GM21737 (cell line): ENCODE measurements at regions not wholly inside any gene's neighbourhood (a gene's known extent, or its start where the extent isn't known, plus 50 kb on each side); places are given as distances from the start of the nearest gene placed in this dataset.

Source experiments
- ATAC-seq: cut with Tn5 transposase; IDR thresholded peaks from one replicate; pipeline ENCODE4 v1.9.1; 2021; ENCODE audit warnings: mild to moderate bottlenecking, moderate library complexity; ENCODE audit not compliant: unreplicated experiment

DNA sequence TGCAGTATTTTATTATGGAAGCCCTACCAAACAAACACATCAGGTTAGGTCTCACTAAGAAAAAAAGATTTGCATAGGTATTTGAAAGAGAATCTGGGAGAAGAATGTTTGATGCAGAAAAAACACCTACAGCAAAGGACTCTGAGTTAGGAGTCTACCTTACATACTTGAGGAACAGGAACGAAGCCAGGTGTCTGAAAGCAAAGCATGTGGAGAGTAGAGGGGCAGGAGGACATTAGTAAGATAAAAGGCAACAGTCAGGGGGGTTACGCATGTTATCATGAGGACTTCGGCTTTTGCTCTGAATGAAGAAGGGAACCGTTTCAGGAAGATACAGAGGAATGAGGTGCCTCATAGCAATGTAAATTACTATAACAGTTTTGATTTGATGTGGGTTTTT is 87.9 kb upstream of the PTER start:
- no peak for ATAC-seq

DNA sequence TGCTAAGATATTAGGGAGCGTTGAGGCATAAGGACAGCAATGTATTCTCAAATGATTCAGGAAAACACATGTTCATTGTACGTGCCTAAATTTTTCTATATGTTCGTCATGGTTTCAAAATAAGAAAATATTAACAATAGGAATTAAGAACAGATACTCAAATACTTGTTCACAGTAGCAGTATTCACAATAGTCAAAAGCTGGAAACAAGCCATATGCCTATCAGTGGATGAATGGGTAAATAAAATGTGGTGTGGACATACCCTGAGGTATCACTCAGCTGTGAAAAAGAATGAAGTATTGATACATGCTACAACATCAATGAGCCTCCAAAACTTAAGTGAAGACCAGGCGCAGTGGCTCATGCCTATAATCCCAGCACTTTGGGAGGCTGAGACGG is 84.7 kb upstream of the PTER start:
- ATAC-seq, result no peak

DNA sequence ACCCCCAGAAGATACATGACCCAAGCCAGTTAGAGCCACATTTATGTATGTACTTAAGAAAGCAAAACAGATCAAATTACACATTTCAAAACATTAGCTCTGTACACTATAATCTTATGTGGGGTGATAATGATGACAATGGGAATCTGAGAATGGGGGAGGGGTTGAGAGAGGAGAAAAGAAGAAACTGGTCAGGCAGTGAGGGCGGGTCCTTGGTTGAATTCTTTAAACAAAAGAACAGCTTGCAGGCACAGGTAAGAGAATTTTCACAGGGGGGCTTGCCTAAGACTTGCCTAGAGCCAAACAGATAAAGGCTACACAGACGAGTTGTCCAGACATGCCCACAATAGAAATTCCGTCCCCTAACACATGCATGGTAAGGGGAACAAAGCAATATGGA is 76.8 kb upstream of the PTER start:
- no peak for ATAC-seq

DNA sequence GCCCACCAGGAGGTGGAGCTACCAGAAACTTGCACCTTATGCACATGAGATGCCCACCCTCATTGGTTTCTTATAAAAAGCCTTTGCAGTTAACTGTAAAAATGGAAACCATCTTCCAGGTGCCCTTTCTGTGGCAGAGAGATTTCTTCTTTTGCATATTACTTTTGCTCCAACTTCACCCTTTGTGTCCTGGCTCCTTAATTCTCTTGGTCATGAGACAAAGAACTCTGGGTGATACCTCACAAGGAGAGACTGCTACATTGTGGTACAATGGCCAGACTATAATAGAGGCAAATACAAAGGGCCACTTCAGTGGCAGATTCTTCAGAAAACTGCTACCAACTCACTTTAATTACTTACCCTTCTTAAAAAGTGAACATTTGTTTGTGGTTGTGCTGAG is 76.4 kb upstream of the PTER start:
- ATAC-seq, result no peak

DNA sequence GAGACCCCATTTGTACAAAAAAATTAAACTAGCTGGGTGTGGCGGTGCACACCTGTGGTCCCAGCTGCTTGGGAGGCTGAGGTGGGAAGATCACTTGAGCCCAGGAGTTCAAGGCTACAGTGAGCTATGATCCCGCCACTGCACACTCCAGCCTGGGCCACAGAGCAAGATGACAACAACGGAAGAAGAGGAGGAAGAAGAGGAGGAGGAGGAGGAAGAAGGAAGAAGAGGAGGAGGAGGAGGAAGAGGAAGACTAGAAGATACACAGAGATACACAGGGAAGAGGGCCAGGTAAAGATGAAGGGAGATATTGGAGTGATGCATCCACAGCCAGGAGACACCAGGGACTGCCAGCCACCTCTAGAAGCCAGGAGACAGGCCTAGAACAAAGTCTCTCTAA is 75.7 kb upstream of the PTER start:
- no peak for ATAC-seq

DNA sequence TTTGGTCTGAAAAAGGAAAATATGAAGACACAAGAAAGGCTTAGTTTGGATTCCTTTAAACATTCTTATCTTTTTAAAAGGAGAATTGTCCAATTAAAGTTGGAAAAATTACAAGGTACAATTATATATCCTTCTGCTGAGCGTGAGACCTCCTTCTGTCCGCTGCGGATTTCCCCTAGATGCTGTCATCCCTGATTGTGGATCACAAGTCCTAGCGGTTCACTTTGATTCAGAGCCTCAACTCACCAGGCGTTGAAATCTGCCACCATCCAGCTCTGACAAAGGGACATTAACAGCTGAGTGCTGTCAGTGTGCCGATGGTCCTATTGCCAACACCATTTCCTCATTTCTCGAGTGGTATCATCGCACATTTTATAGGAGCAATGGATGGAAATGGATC is 73.1 kb upstream of the PTER start:
- ATAC-seq, result no peak

DNA sequence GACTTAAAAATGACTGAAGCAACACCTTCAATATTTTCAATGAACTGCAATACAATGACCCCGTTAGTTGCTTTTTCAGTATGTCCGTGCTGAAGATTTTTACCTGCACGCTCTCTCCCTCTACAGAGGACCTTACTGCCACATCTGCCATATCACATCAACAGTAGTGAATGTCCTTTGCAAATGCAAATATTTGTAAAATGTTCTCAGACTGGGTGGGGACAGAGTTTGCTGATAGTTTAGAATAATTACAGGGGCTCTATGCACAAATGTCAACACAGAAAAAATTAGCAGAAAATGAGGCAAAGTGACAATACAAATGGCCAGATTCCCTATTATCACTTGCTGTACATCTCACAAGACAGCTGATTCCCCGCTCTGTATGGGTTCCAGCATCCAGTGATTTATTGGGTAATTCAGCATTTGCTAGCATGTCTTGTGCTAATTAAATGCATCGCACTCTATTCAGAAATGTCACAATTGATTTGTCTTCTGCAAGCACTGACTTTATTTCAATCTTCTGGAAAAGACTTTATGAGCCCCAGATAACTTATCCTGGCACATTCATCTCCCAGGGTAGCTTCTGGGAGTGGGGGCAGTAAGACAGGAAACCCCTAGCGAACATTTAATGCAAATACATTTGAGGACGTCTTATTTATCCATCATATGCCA is 69.1 kb upstream of the PTER start:
- no peak for ATAC-seq

DNA sequence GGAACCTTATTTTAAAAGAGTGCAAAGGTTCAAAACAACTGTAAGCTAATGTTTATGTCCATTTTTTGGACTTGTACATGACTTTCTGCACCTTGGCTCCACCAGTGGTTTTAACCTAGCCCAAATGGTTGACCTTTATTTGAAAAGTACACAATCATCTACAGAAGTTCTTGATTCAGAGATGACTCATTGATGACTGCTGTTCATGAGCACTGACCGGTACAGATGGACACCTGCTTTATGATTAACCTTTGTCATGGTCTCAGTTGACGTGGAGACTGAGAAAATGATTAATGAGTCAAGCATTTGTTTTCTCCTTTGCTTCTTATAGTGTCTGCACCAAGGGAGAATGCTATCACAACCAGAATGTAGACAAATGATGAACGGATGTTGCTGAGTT is 55.7 kb upstream of the PTER start:
- peak; percentile 83 for ATAC-seq

DNA sequence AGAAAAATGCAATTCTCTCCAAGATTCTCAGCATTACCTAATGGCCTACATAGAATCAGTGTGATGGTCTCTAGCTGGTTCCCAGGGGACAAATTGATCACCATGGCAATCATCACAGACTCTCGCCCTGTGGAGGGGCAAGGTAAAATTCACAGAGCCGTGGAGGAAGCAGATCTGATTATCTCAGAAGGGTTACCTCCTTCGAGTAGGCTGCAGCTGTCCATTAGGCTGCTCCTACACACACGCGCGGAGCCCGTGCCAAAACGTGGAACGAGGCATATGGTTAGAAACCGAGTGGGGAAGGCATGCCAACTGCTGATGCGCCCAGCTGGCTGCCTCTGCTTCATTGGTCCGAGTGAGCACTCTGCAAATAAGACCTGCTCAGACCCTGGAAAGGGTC is 52.8 kb upstream of the PTER start:
- ATAC-seq, result no peak

DNA sequence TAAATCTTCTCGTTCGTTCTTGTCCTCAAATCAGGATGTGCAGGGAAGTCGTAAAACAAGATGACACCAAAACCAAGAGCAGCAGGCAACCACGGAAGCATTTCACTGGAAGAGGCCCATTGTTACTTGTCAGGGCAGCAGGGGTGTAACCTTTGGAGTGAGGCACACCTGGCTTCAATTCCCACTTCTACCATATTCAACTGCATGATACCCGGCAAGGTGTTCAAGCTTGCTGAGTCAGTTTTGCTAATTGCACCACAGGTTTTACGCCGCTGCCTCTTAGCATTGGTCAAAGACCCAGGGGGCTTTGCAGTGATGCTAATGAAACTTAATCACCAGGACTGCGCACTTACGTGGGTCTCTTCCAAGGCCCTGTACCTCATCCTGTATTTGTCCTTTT is 50.0 kb upstream of the PTER start:
- ATAC-seq, result no peak
